ENCODE measurements at regions not wholly inside any gene's neighbourhood (a gene's known extent, or its start where the extent isn't known, plus 50 kb on each side); places are given as distances from the start of the nearest gene placed in this dataset.

DNA sequence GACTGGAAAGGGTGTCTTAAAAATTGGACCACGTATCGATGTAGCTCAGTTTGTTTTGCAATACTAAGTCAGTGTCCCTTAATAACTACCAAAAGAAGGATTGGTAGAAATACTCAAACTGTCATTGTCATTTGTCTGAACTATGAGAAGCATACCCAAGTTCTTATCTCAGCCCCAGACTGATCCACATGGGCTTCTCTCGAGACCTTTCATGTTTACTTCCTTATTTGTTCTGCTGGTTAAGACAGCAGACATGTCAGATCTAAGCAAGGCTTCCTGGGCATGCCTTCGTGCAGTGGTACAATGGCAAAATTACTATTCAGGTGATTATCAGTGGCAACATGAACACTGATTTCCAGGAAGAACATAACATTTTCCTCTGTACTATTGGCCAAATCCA, 211.1 kb upstream of the PHACTR1 start:
- no peaks in the 10 kb centered on the region for H3K79me2 ChIP-seq (replicated peaks; ENCODE audit: insufficient read depth, low read length)
- no peaks in the 10 kb centered on the region for H3F3A ChIP-seq (ENCODE audit: insufficient read depth, low read length, poor library complexity, severe bottlenecking)
- no peaks in the 10 kb centered on the region for H4K20me1 ChIP-seq (ENCODE audit: insufficient read depth)
- H3K9me3 ChIP-seq (ENCODE audit: low read length) = no peaks in the 10 kb centered on the region
- H3K4me2 ChIP-seq (ENCODE audit: low read length) = no peak overlapping the region
- H3K27me3 ChIP-seq (ENCODE audit: insufficient read depth, low read depth, low read length) = no peaks in the 10 kb centered on the region
- H2AFZ ChIP-seq (ENCODE audit: low read depth, low read length) = no peak overlapping the region
- no peak for TF ChIP-seq SMC3 (conservative IDR thresholded peaks at IDR 0.05; ENCODE audit: poor library complexity)
- TF ChIP-seq POLR2AphosphoS5 (IDR thresholded peaks at IDR 0.05) = no peak
- TF ChIP-seq, protein P1, sequence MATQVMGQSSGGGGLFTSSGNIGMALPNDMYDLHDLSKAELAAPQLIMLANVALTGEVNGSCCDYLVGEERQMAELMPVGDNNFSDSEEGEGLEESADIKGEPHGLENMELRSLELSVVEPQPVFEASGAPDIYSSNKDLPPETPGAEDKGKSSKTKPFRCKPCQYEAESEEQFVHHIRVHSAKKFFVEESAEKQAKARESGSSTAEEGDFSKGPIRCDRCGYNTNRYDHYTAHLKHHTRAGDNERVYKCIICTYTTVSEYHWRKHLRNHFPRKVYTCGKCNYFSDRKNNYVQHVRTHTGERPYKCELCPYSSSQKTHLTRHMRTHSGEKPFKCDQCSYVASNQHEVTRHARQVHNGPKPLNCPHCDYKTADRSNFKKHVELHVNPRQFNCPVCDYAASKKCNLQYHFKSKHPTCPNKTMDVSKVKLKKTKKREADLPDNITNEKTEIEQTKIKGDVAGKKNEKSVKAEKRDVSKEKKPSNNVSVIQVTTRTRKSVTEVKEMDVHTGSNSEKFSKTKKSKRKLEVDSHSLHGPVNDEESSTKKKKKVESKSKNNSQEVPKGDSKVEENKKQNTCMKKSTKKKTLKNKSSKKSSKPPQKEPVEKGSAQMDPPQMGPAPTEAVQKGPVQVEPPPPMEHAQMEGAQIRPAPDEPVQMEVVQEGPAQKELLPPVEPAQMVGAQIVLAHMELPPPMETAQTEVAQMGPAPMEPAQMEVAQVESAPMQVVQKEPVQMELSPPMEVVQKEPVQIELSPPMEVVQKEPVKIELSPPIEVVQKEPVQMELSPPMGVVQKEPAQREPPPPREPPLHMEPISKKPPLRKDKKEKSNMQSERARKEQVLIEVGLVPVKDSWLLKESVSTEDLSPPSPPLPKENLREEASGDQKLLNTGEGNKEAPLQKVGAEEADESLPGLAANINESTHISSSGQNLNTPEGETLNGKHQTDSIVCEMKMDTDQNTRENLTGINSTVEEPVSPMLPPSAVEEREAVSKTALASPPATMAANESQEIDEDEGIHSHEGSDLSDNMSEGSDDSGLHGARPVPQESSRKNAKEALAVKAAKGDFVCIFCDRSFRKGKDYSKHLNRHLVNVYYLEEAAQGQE (IDR thresholded peaks at IDR 0.05; ENCODE audit: borderline replicate concordance) = no peak
- no peak for TF ChIP-seq TAF1 (IDR thresholded peaks at IDR 0.05; ENCODE audit: low read depth)
- TF ChIP-seq, protein P2, sequence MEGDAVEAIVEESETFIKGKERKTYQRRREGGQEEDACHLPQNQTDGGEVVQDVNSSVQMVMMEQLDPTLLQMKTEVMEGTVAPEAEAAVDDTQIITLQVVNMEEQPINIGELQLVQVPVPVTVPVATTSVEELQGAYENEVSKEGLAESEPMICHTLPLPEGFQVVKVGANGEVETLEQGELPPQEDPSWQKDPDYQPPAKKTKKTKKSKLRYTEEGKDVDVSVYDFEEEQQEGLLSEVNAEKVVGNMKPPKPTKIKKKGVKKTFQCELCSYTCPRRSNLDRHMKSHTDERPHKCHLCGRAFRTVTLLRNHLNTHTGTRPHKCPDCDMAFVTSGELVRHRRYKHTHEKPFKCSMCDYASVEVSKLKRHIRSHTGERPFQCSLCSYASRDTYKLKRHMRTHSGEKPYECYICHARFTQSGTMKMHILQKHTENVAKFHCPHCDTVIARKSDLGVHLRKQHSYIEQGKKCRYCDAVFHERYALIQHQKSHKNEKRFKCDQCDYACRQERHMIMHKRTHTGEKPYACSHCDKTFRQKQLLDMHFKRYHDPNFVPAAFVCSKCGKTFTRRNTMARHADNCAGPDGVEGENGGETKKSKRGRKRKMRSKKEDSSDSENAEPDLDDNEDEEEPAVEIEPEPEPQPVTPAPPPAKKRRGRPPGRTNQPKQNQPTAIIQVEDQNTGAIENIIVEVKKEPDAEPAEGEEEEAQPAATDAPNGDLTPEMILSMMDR (IDR thresholded peaks at IDR 0.05; ENCODE audit: poor library complexity, severe bottlenecking) = no peak
- TF ChIP-seq EP300 (conservative IDR thresholded peaks at IDR 0.05; ENCODE audit: poor library complexity, severe bottlenecking) = no peak
- TF ChIP-seq RAD21 (conservative IDR thresholded peaks at IDR 0.05) = no peak
- TF ChIP-seq MXI1 (conservative IDR thresholded peaks at IDR 0.05; ENCODE audit: poor library complexity, severe bottlenecking) = no peak
- TF ChIP-seq EZH2 (IDR thresholded peaks at IDR 0.05; ENCODE audit: borderline replicate concordance, insufficient read depth, low read length, poor library complexity, severe bottlenecking) = no peak
- no peak overlapping the region for H3K9ac ChIP-seq (ENCODE audit: low read length)
- H3K36me3 ChIP-seq (ENCODE audit: insufficient read depth, low read length) = no peaks in the 10 kb centered on the region
- no peak overlapping the region for H3K27ac ChIP-seq (ENCODE audit: low read length)
- no peak overlapping the region for H3K4me3 ChIP-seq (ENCODE audit: low read length)
- no peaks in the 10 kb centered on the region for H3K9me2 ChIP-seq (ENCODE audit: insufficient read depth, low read length)

GRCh38 chr6:12506159-12506558, 210.4 kb upstream of the PHACTR1 start:
- Histone ChIP-seq H2AFZ (ENCODE audit: low read depth, low read length) (no peak overlapping the region), H3K27ac (ENCODE audit: low read length) (no peak overlapping the region), H3K9ac (ENCODE audit: low read length) (no peak overlapping the region), H3K4me2 (ENCODE audit: low read length) (no peak overlapping the region), H4K20me1 (ENCODE audit: insufficient read depth) (no peaks in the 10 kb centered on the region), H3K4me3 (ENCODE audit: low read length) (no peak overlapping the region), H3K36me3 (ENCODE audit: insufficient read depth, low read length) (no peaks in the 10 kb centered on the region), H3F3A (ENCODE audit: insufficient read depth, low read length, poor library complexity, severe bottlenecking) (no peaks in the 10 kb centered on the region), H3K9me2 (ENCODE audit: insufficient read depth, low read length) (no peaks in the 10 kb centered on the region), H3K9me3 (ENCODE audit: low read length) (no peaks in the 10 kb centered on the region), H3K27me3 (ENCODE audit: insufficient read depth, low read depth, low read length) (no peaks in the 10 kb centered on the region), H3K79me2 (replicated peaks; ENCODE audit: insufficient read depth, low read length) (no peaks in the 10 kb centered on the region)
- no peak for TF ChIP-seq EP300 (conservative IDR thresholded peaks at IDR 0.05; ENCODE audit: poor library complexity, severe bottlenecking)
- TF ChIP-seq, protein P1 (IDR thresholded peaks at IDR 0.05; ENCODE audit: borderline replicate concordance) = no peak
- TF ChIP-seq, protein P2 (IDR thresholded peaks at IDR 0.05; ENCODE audit: poor library complexity, severe bottlenecking) = no peak
- no peak for TF ChIP-seq RAD21 (conservative IDR thresholded peaks at IDR 0.05)
- no peak for TF ChIP-seq EZH2 (IDR thresholded peaks at IDR 0.05; ENCODE audit: borderline replicate concordance, insufficient read depth, low read length, poor library complexity, severe bottlenecking)
- no peak for TF ChIP-seq TAF1 (IDR thresholded peaks at IDR 0.05; ENCODE audit: low read depth)
- TF ChIP-seq SMC3 (conservative IDR thresholded peaks at IDR 0.05; ENCODE audit: poor library complexity) = no peak
